ENCODE measurements at regions not wholly inside any gene's neighbourhood (a gene's known extent, or its start where the extent isn't known, plus 50 kb on each side); places are given as distances from the start of the nearest gene placed in this dataset.
"Not testable (repeated sequence)": the region's sequence is repeated elsewhere in the genome, so short reads cannot be mapped to it uniquely, and the experiment has no call there.

- no peaks in the 10 kb centered on the region for H3K36me3 ChIP-seq (ENCODE audit: insufficient read depth, low read length)
These were observed 362.9 kb downstream of the KIF20B start for GRCh38 chr10:90064295-90064694.

DNA sequence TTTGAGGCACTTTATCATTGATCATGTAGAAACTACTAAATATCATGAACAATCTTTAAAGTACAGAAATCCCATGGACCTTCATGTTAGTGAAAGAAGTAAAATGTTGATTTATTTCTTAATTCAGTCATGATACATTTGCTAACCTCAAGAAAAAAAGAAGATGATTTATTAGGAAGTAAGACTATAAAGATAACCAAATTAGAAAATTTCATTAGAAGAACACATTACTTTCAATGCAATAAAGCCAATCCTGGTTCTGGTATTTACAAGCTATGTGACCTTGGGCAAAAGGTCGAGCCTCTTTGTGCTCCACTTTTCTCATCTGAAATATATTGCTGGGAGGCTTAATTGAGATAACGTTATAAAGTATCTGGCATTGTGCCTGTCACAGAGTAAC lies 365.0 kb downstream of the KIF20B start:
- Histone ChIP-seq H2AFZ (ENCODE audit: low read length) (no peak overlapping the region), H3K36me3 (ENCODE audit: insufficient read depth, low read length) (no peaks in the 10 kb centered on the region), H3K4me2 (ENCODE audit: insufficient read depth, low read length) (no peak overlapping the region), H3K79me2 (ENCODE audit: insufficient read depth, low read length) (no peaks in the 10 kb centered on the region), H3K4me3 (ENCODE audit: insufficient read depth, low read length) (no peak overlapping the region), H3K4me1 (ENCODE audit: insufficient read depth, low read length) (peaks cover 3% of the 10 kb centered on the region), H4K20me1 (ENCODE audit: insufficient read depth, low read length) (no peaks in the 10 kb centered on the region), H3K9me3 (ENCODE audit: low read depth, low read length) (no peaks in the 10 kb centered on the region), H3K27ac (ENCODE audit: low read depth, low read length) (no peak overlapping the region), H3K27me3 (ENCODE audit: insufficient read depth, low read length) (peaks cover 2% of the 10 kb centered on the region)
- TF ChIP-seq CTCF (IDR thresholded peaks at IDR 0.05; ENCODE audit: extremely low read depth, low read depth, low read length): no peak
- no peak for DNase-seq (ENCODE audit: insufficient read length, low spot score, missing footprints)

More at GRCh38 chr10:90064295-90064694, 362.9 kb downstream of the KIF20B start:
- no peaks in the 10 kb centered on the region for H3K79me2 ChIP-seq (ENCODE audit: insufficient read depth, low read length)
- H3K9me3 ChIP-seq (ENCODE audit: low read depth, low read length): no peaks in the 10 kb centered on the region
- DNase-seq (ENCODE audit: insufficient read length, low spot score, missing footprints): no peak
- H3K27ac ChIP-seq (ENCODE audit: low read depth, low read length): no peak overlapping the region
- H3K4me2 ChIP-seq (ENCODE audit: insufficient read depth, low read length): no peak overlapping the region
- peaks cover 3% of the 10 kb centered on the region for H3K27me3 ChIP-seq (ENCODE audit: insufficient read depth, low read length)
- H4K20me1 ChIP-seq (ENCODE audit: insufficient read depth, low read length): no peaks in the 10 kb centered on the region
- H3K4me3 ChIP-seq (ENCODE audit: insufficient read depth, low read length): no peak overlapping the region
- no peak overlapping the region for H2AFZ ChIP-seq (ENCODE audit: low read length)
- TF ChIP-seq CTCF (IDR thresholded peaks at IDR 0.05; ENCODE audit: extremely low read depth, low read depth, low read length): no peak
- peaks cover 3% of the 10 kb centered on the region for H3K4me1 ChIP-seq (ENCODE audit: insufficient read depth, low read length)

DNA sequence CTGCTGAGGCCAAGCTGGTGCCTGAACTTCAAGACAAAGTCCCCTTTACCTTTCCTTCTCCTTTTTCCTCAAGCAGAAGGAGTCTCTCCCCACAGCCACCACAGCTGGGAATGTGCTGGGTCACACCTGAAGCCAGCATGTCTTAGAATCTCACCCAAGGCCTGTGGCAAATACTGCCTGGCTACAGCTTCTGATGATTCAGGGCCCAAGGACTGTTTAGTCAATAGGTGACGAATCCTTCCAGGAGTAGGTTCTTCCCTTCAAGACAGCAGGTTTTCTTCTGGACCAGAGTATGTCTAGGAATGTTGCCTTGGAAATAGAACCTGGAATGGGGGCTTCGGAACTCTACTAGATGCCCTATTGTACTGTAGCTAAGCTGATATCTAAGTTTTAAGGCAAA lies 374.6 kb downstream of the KIF20B start:
- Histone ChIP-seq H3K27me3 (ENCODE audit: insufficient read depth, low read length) (no peaks in the 10 kb centered on the region), H4K20me1 (ENCODE audit: insufficient read depth, low read length) (no peaks in the 10 kb centered on the region)

GRCh38 chr10:90079819-90080218 lies 378.4 kb downstream of the KIF20B start:
- Histone ChIP-seq H3K27me3 (ENCODE audit: insufficient read depth, low read length) (no peaks in the 10 kb centered on the region), H3K36me3 (ENCODE audit: insufficient read depth, low read length) (no peaks in the 10 kb centered on the region), H3K9me3 (ENCODE audit: low read depth, low read length) (no peaks in the 10 kb centered on the region), H3K4me1 (ENCODE audit: insufficient read depth, low read length) (no peaks in the 10 kb centered on the region), H2AFZ (ENCODE audit: low read length) (no peak overlapping the region), H4K20me1 (ENCODE audit: insufficient read depth, low read length) (no peaks in the 10 kb centered on the region), H3K79me2 (ENCODE audit: insufficient read depth, low read length) (no peaks in the 10 kb centered on the region), H3K4me3 (ENCODE audit: insufficient read depth, low read length) (no peak overlapping the region), H3K27ac (ENCODE audit: low read depth, low read length) (no peak overlapping the region), H3K4me2 (ENCODE audit: insufficient read depth, low read length) (no peak overlapping the region)
- TF ChIP-seq CTCF (IDR thresholded peaks at IDR 0.05; ENCODE audit: extremely low read depth, low read depth, low read length): no peak
- DNase-seq (ENCODE audit: insufficient read length, low spot score, missing footprints): no peak

More for the DNA sequence above, 374.6 kb downstream of the KIF20B start:
- TF ChIP-seq CTCF (IDR thresholded peaks at IDR 0.05; ENCODE audit: extremely low read depth, low read depth, low read length): no peak
- Histone ChIP-seq H2AFZ (ENCODE audit: low read length) (no peak overlapping the region), H3K27ac (ENCODE audit: low read depth, low read length) (no peak overlapping the region), H3K9me3 (ENCODE audit: low read depth, low read length) (no peaks in the 10 kb centered on the region), H3K4me3 (ENCODE audit: insufficient read depth, low read length) (no peak overlapping the region), H3K36me3 (ENCODE audit: insufficient read depth, low read length) (no peaks in the 10 kb centered on the region), H3K79me2 (ENCODE audit: insufficient read depth, low read length) (no peaks in the 10 kb centered on the region), H3K4me2 (ENCODE audit: insufficient read depth, low read length) (no peak overlapping the region), H3K4me1 (ENCODE audit: insufficient read depth, low read length) (no peaks in the 10 kb centered on the region)
- DNase-seq (ENCODE audit: insufficient read length, low spot score, missing footprints): no peak

GRCh38 chr10:90086606-90087190 lies 385.3 kb downstream of the KIF20B start:
- not testable (repeated sequence) for H3K4me3 ChIP-seq (ENCODE audit: insufficient read depth, low read length); H3K36me3 ChIP-seq (ENCODE audit: insufficient read depth, low read length); H3K27me3 ChIP-seq (ENCODE audit: insufficient read depth, low read length); H3K27ac ChIP-seq (ENCODE audit: low read depth, low read length); H3K4me2 ChIP-seq (ENCODE audit: insufficient read depth, low read length); H3K79me2 ChIP-seq (ENCODE audit: insufficient read depth, low read length); H3K9me3 ChIP-seq (ENCODE audit: low read depth, low read length); DNase-seq (ENCODE audit: insufficient read length, low spot score, missing footprints); H4K20me1 ChIP-seq (ENCODE audit: insufficient read depth, low read length); H2AFZ ChIP-seq (ENCODE audit: low read length)
- peaks cover 11% of the 10 kb centered on the region for H3K4me1 ChIP-seq (ENCODE audit: insufficient read depth, low read length)
